A172 (cell line): ENCODE measurements at regions not wholly inside any gene's neighbourhood (a gene's known extent, or its start where the extent isn't known, plus 50 kb on each side); places are given as distances from the start of the nearest gene placed in this dataset.
A peak's percentile ranks its signal among the peaks of the same experiment; 100 is the strongest.

Experiments used
- DNase-seq: peaks from one replicate; pipeline ENCODE4 v3.0.0-alpha.2; 2015; ENCODE audit warnings: low spot score

DNA sequence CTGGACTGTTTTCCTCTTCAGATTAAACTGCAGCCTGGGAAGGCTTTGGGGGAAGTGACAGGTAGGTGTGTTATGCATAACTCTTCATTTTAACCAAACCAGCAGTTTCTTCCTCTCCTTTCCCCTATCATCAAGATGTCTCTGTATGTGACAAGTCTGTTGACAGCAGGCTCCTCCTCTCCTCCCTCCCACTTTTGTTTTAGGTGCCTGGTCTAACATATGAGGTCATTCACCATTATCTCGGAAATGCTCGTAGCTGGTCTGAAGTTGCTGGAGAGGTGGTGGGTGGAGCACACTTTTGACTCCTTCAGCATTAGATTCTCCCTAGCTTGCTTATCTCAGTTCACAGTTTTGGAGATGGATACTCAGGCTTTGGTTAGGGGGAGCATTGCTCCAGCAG lies 571.0 kb upstream of the EEF2KMT start:
- DNase-seq, result no peak

DNA sequence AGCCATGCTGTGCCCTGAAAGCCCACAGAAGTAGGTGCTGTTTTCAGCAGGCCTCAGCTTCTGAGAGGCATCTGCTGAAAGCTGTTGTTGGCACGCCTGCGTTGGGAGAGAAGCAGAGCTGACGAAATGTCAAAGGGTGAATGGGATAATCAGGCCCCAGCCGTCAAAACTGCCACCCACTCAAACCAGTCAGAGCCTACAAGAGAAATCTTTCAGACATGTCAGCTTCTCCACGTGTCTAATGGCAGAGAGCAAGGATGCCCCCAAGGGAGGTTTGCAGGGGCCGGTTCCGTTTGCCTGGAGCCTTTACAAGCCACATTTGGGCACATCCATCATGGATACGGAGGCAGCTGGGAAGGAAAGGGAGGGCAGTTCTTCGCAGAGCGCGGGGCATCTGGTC lies 568.2 kb upstream of the EEF2KMT start:
- no peak for DNase-seq

DNA sequence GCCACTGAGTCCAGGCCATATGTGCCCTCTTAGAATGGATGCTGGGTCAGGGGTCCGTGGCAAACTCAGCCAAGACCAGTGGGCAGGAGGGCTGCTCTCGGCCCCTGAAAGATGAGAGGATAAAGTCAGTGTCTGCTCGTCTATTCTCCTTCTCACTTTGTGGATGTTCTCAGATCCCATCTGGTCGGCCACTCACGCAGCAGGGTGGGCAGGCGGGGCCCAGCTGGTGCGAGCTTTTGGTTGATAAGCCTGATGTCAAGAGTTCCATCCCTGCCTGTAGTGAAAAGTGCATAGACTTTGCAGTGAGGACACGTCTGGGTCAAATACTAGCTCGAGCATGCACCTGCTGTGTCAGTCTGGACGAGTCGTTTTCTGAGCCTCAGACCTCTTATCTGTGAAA lies 556.2 kb upstream of the EEF2KMT start:
- no peak for DNase-seq

DNA sequence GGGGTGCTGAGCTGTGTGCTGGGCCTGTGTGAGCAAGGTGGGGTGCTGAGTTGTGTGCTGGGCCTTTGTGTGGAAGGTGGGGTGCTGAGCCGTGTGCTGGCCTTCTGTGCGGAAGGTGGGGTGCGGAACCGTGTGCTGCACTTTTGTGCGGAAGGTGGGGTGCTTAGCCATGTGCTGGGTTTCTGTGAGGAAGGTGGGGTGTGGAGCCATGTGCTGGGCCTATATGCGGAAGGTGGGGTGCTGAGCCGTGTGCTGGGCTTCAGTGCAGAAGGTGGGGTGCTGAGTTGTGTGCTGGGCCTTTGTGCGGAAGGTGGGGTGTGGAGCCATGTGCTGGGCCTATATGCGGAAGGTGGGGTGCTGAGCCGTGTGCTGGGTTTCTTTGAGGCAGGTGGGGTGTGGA lies 555.4 kb upstream of the EEF2KMT start:
- no peak for DNase-seq

DNA sequence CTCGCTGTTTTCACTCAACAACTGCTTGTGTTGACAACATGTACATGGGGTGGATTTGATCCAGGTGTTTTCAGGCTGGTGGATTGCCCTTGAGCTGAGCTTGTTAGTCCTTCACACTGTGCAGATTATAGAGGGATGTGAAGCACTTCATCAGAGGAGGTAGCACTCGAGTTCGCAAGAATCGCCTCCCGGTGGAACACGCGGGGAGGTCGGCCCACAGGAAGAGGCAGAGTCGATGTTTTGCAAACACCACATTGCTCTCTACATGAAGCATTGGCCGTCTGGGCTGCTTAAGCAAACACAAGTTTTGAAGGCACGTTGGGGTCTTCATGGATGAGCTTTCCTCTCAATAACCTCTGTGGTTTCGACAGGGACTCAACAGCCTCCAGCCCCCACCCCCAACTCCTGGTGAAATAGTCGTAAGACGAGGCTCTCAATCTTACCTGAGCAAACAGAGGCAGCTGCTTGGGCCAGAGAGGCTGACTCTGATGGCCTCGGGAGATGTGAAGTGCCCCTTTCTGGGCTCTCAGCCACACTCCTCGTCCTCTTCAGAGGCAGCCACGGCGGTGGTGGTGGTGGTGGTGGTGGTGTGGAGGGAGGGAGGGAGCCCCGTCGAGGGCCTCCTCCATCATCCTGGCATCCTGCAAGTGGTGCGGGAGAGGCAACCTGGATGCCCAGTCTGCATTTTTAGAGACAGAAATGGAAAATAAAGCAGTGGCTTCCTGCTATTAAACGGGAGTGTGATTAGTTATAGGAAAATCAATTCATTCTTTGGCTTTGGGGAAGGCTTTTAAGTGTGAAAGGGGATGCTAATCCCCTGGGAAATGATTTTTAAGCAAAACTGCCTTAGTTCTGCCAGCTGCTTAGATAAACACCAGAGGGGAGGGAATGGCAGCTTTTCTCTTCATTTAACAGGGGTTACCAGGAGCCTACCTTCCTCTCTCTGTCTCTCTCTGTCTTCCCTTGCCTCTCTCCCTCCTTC lies 552.5 kb upstream of the EEF2KMT start:
- DNase-seq, result no peak

DNA sequence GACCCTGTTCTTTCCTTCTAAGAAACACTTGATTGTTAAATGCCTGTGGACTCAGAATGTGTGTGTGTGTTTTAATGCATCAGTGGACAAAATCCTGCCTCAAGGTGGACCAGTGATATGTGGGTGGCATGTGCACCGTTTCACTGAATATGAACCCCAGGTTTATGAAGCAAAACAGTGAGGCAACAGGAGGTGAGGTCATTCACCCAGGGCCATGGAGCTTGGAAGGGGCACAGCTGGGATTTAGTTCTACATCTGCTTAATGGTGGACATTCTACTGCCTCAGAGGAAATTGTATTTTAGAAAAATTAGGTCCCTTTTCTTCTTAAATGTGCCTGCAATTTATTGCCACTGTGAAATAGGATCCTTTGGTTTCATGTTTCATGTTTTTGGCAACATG lies 549.5 kb upstream of the EEF2KMT start:
- DNase-seq, result no peak

DNA sequence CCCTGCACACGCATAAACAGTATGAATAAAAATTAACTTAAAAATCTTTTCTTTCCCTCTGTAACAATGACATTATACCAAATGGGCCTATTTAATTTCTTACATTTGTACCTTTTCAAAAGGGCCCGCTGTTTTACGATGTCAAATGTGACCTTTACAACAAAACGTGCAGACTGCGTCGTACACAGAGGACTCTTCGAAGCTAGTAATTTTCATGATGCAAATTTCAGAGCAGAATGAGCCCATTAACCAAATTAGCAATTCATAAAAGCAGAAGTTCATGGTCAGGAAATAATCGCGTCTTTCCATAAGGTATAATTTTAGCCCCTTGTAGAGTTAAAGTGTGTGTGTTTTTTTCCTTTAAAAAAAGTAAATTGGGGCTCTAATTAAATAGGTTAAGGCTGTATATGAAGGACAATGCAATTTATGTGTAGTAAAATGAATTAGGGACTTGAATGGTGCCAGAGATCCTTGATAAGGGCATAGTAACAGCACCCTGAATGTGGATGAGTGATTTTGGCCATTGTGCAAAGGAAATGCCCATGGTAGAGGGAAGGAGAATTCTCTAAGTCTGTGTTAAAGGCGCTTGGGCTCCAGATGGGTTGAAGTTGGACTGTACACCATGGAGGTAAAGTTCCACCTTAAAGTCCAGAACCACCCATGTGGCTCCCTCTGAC lies 546.4 kb upstream of the EEF2KMT start:
- no peak for DNase-seq

DNA sequence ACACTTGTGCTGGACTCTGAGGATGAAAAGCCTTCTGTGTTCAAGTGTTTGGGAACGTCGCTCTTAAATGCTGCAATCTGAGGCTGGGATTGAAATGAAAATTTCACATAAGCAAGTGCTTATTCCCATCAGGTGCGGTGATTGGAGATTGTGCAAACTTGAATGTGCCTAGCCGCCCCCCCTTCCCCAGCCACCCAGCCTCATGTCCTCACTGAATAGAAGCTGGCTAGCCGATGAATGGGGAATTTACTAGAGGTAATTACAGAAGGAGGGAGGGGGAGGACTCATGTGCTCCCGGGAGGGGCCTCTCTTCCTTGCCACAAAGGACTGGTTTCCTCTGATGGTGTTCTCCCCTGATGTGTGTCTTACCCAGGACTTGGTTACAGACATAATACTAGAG lies 544.8 kb upstream of the EEF2KMT start:
- DNase-seq, result no peak

DNA sequence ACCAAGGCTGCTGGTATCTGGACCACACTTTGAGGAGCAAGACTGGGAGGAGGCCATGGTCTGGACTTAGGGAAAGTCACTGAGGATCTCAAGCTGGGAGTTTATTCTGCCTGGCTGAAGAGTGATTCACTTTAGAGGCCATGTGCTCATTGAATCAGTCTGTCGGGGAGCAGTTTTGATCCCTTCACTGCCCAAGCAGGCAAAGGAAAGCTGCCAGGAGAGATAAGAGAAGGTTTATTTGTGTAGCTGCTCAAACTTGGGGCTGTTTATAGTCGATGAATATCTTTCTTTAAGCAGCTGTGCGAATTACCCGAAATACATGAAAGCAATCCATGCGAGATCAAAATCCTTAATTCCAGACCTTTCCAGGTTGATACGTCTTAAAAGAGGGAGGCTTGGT lies 544.4 kb upstream of the EEF2KMT start:
- DNase-seq, result no peak

DNA sequence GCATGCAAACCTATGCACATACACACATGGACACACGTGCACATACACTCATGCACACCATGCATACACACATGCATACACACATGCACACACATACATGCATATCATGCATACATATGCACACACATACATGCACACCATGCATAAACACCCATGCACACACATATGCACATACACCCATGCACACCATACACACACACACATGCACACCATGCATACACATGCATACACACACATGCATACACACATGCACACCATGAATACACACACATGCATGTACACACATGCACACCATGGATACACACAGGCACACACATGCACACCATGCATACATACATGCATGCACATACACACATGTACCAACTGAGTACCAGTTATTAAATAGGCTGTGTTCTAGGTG lies 543.3 kb upstream of the EEF2KMT start:
- no peak for DNase-seq

DNA sequence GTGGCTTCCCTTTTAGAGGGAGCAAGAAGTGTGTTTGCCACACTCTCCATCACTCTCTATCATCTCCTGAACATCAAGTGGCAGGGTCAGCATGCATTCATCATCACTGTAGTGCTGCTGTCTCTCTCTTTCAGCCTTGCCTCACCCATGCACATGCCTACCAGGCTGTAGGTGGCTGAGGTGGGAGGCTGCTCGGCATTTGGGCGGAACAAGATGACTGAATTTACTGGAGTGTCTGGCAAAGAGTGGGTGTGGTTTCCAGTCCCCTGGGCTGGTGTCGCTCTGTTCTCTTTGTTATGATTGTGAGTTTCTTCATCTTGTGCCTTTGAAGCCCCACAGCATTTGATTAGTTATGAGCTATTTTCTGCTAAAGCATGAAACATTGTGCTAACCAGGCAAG lies 541.9 kb upstream of the EEF2KMT start:
- DNase-seq, result no peak

DNA sequence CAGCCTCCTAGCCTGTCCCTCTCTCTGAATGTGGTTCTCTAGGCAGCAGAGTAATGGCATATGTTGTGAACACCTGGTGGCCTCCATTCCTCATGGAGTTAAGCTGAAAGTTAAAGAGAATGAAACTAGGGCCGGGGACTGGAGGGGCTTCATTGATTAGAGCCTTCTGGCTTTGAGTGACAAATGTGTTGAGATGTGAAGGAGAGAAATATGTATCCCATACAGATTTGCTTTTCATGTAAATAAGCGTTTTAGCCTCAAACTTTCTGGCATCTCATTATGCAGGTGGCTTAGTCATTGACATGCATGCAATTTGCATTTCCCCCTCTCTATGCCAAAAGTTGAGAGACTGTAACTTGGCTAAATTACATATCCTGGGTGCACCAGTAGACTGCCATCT lies 537.7 kb upstream of the EEF2KMT start:
- no peak for DNase-seq

DNA sequence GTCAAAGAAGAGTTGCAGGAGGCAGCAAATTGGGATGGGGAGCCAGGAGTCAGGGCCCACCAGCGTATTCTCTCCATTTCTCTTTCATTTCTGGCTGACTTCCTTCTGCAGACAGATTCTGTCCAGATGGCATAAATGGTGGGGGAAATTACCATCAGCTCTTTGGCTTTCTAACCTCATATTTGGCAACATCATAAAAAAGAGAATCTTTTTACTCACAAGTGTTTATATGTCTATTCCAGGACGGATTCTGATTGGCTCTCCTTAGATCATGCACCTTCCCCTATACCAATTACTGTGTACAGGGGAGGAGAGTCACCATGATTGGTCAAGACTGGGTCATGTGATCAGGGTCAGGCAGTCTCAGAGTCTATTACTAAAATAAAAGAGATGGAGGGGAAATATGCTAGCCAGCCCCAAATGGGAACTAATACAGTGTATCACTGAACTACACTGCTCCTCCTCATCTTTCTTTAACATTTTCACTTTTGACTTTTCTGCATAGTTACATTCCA lies 537.1 kb upstream of the EEF2KMT start:
- DNase-seq, result no peak

DNA sequence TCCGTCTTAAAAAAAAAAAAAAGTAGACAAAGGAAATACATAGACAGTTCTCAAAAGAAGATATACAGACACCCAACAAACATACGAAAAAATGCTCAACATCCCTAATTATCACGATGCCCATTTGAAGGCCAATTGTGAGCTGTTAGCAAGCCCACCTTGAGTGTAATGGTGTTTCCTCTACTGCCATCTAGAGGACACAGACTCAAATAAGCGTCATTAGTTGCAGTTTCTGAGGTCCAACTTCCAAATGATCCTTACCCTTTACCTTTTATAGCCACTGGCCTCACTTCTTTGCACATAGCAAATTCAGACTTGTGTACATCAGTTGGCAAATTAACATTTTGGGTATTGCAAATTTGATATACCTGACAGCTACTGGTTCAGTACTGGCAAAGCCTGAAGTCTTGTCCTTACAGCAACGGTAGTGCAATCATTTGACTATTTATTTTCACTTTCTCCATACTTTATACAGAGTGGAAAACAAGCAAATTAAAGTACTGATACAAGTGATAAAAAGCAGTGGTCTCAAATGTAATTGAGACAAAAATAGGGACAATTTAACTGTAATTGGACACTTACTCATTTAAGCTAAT lies 536.3 kb upstream of the EEF2KMT start:
- peak; percentile 10 for DNase-seq

DNA sequence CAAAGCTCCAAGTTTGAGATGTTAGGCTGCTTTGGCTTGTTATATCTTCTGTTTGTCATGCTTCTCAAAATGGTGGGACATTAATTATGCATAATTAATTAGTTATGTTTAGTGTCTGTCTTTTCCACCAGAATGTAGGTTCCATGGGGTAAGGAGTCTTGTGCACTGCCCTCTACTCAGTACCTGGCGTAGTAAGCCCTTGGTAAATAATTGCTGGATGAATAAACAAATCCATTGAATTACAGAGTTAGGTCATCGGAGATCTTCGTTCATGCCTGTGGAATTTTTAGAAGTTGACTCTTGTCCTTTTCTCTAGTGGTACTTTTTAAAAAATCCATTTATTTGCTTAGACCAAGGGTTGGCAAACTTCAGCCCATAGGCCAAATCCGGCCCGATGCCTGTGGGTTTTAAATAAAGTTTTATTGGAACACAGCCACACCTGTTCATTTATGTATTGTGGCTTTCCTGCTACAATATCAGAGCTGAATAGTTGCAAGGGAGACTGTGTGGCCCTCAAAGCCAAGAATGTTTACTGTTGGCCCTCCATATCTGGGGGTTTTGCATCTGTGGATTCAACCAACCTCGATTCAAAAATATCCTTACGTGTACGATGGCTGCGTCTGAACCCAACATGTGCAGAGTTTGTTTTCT lies 524.8 kb upstream of the EEF2KMT start:
- no peak for DNase-seq

DNA sequence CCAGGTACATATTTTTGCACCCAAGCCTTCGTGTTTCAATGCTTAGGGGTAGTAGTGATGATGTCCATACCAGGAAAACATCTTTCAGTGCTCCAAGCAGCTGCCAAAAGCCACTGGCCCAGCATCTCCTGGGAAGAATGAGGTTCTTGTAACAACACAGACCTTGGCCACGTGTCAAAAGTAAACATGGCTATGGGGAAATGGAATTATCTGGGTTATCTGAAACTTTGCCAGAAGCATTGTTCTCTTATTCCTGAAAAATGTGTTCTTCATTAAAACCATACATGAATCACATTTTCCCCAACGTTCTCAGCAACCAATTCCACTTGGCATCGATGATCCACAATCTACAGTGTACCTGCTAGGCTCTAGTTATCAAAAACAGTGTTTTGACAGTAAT lies 524.2 kb upstream of the EEF2KMT start:
- DNase-seq, result no peak

DNA sequence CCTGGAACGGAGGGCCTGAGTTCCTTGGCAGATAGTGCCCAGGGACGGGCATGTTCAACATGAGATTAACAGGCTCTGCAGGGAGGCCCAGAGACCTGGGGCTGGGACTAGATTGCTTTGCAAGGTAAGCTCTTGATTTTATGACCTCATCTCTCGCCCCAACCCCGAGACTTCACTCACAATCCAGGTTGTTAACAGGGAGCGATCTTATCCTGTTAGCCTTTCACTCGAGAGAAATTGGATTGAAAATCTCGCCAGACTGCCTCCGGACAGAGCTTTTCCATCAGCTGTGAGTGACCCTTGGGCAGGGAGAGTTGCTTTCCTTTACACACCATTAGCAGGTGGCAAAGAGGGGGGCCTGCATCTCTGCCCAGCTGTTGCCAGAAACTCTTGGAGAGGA lies 521.7 kb upstream of the EEF2KMT start:
- no peak for DNase-seq

DNA sequence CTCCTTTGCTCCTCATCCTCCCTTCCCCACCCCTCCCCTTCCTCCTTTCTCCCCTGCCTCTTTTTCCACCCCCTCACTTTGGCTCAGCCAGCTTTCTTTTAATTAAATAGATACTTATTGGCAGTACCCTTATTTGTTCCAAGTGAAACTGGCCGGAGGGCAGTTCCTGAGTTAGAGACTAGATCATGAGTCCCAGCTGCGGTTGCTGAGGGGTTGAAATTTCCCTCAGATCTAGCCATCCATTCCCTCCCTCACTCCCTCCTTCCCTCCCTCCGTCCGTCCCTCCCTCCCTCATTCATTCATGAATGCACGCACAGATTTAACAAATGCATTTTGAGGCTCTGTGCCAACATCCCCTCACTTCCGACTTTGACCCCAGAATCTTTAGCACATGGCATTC lies 519.2 kb upstream of the EEF2KMT start:
- no peak for DNase-seq

DNA sequence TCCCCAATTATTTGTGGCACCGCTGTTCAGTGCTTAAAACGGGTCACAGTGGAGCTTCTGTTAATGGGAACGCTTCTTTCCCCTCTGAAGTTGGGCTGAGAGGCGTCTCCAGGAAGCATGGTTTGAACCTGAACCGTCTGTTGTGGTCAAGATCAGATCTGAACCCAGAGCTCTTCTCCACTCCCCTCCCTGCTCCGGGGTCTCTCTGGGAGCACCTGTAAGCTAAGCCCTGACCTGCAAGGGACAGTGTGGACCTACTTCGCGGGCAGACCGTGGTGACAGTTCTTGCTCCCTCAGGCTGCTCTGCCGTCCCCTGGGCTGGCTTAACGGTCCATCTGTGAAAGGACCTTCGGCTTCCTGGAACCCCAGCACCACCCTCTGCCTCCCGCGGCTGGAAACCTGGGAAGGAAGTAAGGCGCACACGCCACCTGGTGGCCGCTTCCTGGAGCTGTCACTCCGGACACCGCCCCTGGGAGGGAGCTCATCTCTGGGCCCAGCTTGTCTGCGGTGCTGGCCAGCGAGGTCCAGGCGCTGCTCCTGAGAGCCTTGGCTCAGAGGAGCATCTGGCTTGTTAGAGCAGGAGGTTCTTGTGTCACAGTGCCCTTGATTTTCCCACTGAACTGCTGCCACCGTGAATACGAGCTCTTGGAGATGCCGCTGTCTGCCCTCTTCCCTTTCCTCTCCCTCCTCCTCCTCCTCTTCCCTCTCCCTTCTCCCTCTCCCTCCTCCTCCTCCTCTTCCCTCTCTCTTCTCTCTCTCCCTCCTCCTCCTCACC lies 518.5 kb upstream of the EEF2KMT start:
- DNase-seq, result peak; percentile 7

DNA sequence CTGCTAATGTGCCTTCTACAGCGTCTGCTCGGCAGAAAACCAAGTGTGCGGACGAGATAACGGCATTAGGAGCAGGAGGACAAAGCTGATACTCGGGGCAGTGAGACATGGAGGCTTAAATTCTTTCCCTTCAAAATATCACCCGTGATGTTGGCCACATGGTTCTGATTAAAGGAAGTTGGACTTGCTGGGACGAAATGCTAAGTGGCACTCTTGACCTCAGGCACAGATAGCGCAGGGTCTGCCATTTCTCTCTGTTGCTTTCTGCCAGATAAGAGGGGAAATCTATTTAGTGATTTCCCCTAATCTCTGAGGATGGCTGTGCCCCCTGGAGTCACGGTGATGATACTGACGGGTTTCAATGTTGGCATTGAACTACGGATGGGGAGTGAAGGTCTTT lies 509.6 kb upstream of the EEF2KMT start:
- DNase-seq, result no peak

DNA sequence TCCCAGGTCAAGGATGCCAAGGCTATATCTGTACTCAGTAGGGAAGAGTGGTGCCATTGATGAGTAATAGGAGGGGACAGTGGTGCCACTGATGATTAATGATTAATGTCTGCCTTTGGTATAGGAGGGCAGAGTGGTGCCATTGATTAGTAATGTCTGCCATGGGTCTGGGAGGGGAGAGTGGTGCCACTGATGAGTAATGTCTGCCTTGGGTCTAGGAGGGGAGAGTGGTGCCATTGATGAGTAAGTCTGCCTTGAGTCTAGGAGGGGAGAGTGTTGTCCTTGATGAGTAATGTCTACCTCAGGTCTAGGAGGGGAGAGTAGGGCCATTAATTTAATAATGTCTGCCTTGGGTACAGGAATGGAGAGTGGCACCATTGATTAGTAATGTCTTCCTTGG lies 507.8 kb upstream of the EEF2KMT start:
- no peak for DNase-seq
